GM19397 (cell line): ENCODE measurements at regions not wholly inside any gene's neighbourhood (a gene's known extent, or its start where the extent isn't known, plus 50 kb on each side); places are given as distances from the start of the nearest gene placed in this dataset.

Source experiments
- ATAC-seq: cut with Tn5 transposase; IDR thresholded peaks from one replicate; pipeline ENCODE4 v1.9.1; 2021; ENCODE audit warnings: mild to moderate bottlenecking, moderate library complexity; ENCODE audit not compliant: unreplicated experiment

GRCh38 chr2:51490576-51491234 is 458.8 kb upstream of the NRXN1 start:
- no peak for ATAC-seq

GRCh38 chr2:51484605-51485004 is 452.7 kb upstream of the NRXN1 start:
- ATAC-seq = no peak

GRCh38 chr2:51483720-51484119 is 451.8 kb upstream of the NRXN1 start:
- no peak for ATAC-seq

- ATAC-seq = no peak
Observed at GRCh38 chr2:51472783-51473182, 440.9 kb upstream of the NRXN1 start.

- ATAC-seq = no peak
Observed at GRCh38 chr2:51472300-51472699, 440.4 kb upstream of the NRXN1 start.

- no peak for ATAC-seq
Observed at GRCh38 chr2:51469102-51469501, 437.2 kb upstream of the NRXN1 start.

- ATAC-seq = no peak
Observed at GRCh38 chr2:51465326-51465725, 433.4 kb upstream of the NRXN1 start.

GRCh38 chr2:51454177-51454576 is 422.2 kb upstream of the NRXN1 start:
- ATAC-seq = no peak

- no peak for ATAC-seq
Observed at GRCh38 chr2:51448911-51449310, 417.0 kb upstream of the NRXN1 start.

- ATAC-seq = no peak
Observed at GRCh38 chr2:51441786-51442185, 409.9 kb upstream of the NRXN1 start.

- no peak for ATAC-seq
Observed at GRCh38 chr2:51424418-51424817, 392.5 kb upstream of the NRXN1 start.

GRCh38 chr2:51420511-51420910 is 388.6 kb upstream of the NRXN1 start:
- no peak for ATAC-seq

GRCh38 chr2:51413726-51414125 is 381.8 kb upstream of the NRXN1 start:
- no peak for ATAC-seq

GRCh38 chr2:51410331-51410730 is 378.4 kb upstream of the NRXN1 start:
- ATAC-seq = no peak

- no peak for ATAC-seq
Observed at GRCh38 chr2:51409920-51410319, 378.0 kb upstream of the NRXN1 start.

- no peak for ATAC-seq
Observed at GRCh38 chr2:51404226-51404625, 372.3 kb upstream of the NRXN1 start.

- no peak for ATAC-seq
Observed at GRCh38 chr2:51401546-51401945, 369.6 kb upstream of the NRXN1 start.

- no peak for ATAC-seq
Observed at GRCh38 chr2:51387235-51387634, 355.3 kb upstream of the NRXN1 start.

- no peak for ATAC-seq
Observed at GRCh38 chr2:51379997-51380396, 348.1 kb upstream of the NRXN1 start.

- ATAC-seq = no peak
Observed at GRCh38 chr2:51368250-51368649, 336.3 kb upstream of the NRXN1 start.

- ATAC-seq = no peak
Observed at GRCh38 chr2:51350100-51350499, 318.2 kb upstream of the NRXN1 start.

- ATAC-seq = no peak
Observed at GRCh38 chr2:51344886-51345285, 313.0 kb upstream of the NRXN1 start.
